ENCODE measurements at regions not wholly inside any gene's neighbourhood (a gene's known extent, or its start where the extent isn't known, plus 50 kb on each side); places are given as distances from the start of the nearest gene placed in this dataset.

DNA sequence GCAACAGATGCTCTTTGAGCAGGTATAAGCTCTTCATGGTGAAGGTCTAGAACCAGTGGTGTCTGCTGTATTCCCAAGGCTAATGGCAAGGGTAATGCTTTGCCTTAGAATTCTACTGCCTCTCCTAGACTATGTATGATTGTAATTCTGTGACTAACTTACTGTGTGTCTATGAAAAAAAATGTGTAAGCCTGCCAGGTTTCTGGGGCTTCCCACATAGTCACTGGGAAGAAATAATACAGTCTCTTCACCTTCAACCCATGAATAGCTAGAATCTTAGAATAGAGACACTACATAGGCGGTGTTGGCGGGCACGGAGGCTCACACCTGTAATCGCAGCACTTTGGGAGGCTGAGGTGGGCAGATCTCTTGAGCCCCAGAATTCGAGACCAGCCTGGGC is 84.1 kb downstream of the C11orf91 start:
- DNase-seq (ENCODE audit: low read depth, low spot score), result no peak

DNA sequence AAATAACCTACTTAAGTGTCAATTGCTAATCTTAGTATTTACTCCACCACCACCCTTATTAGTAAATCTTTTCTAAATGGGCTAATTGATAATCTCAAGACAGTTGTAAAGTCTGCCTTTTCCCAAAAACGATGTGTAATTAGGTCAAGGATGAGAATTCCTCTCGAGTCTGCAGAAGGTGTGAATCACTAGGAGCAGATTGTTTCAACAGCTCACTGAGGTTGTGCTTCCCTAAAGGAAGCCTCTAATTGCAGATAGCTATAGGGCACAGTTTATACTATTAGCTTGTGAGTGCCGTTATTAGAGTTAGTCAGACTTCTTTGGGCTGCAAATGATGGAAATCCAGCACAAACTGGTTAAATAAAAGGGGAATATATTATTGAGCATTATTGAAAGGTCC is 84.9 kb downstream of the C11orf91 start:
- DNase-seq (ENCODE audit: low read depth, low spot score), result no peak

DNA sequence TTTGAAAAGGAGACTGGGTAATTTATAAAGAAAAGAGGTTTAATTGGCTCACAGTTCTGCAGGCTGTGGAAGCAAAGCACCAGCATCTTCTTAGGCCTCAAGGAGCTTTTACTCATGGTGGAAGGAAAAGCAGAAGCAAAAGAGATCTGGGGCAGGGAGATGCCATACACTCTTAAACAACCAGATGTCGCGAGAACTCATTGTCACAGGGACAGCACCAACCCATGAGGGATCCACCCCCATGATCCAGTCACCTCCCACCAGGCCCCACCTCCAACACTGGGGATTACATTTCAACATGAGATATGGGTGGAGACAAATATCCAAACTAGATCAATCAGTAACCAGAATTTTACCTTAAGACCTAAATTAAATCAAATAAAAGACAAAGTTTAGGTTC is 87.2 kb downstream of the C11orf91 start:
- DNase-seq (ENCODE audit: low read depth, low spot score), result no peak

- no peak for DNase-seq (ENCODE audit: low read depth, low spot score)
These were observed 89.7 kb downstream of the C11orf91 start for GRCh38 chr11:33610903-33611302.

- DNase-seq (ENCODE audit: low read depth, low spot score), result no peak
These were observed 92.2 kb downstream of the C11orf91 start for GRCh38 chr11:33608386-33608785.

GRCh38 chr11:33606762-33607161 is 93.9 kb downstream of the C11orf91 start:
- no peak for DNase-seq (ENCODE audit: low read depth, low spot score)

GRCh38 chr11:33605703-33606102 is 94.9 kb downstream of the C11orf91 start:
- no peak for DNase-seq (ENCODE audit: low read depth, low spot score)

GRCh38 chr11:33598426-33599069 is 102.1 kb downstream of the C11orf91 start:
- DNase-seq (ENCODE audit: low read depth, low spot score), result no peak

GRCh38 chr11:33594188-33594587 is 106.4 kb downstream of the C11orf91 start:
- DNase-seq (ENCODE audit: low read depth, low spot score), result no peak

GRCh38 chr11:33590441-33590840 is 110.2 kb downstream of the C11orf91 start:
- DNase-seq (ENCODE audit: low read depth, low spot score), result no peak

DNA sequence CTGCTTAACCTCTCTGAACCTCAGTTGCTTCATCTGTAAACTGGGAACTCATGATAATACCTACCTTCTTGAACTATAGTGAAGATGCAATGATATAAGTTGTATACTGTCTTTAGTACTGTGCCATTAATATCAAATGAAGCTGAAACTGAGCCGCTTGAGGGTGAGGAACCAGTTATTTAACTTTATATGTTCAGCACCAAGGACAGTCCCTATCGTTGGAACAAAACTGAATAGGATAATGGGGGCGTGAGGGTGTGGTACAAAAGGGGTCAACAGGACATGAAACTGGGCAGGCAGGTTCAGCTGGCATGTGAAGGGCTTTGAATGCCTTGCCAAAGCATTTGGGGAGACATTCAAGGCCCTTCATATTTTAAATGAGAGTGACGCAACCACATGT is 112.6 kb downstream of the C11orf91 start:
- no peak for DNase-seq (ENCODE audit: low read depth, low spot score)

GRCh38 chr11:33585586-33586209 is 114.9 kb downstream of the C11orf91 start:
- no peak for DNase-seq (ENCODE audit: low read depth, low spot score)

DNA sequence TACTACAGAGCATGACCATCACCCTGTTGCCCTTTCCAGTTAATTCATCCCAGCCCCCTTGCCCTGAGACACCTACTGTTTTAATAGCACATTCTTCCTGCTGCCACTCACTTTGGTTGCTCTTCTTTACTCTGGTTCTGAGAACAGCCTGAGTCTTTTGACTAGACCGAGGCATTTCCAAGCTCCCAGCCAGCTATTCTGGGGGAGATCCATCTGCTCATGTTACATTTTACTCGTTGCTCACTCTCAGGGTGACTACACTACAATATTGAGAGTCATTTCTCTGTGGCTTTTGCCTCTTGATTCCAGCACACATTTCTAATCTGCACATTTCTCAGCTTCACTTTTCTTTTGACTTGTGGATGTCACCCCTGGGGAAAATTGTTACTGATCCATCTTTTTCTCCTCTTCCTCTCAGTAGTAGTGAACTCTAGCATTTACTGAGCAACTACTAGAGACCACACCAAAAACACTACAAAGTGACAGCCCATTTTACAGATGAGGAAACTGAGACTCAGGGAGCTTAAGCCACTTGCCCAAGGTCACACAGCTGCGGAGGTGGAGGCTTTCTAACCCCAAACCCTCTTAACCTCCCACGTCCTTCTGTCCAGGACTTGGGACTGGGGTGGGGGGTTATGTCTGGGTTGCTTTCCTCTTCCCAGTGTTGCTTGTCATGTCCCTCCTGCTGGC is 117.8 kb downstream of the C11orf91 start:
- no peak for DNase-seq (ENCODE audit: low read depth, low spot score)

- DNase-seq (ENCODE audit: low read depth, low spot score), result no peak
These were observed 121.5 kb downstream of the C11orf91 start for GRCh38 chr11:33579101-33579500.

GRCh38 chr11:33577204-33577603 is 123.4 kb downstream of the C11orf91 start:
- DNase-seq (ENCODE audit: low read depth, low spot score), result no peak

- no peak for DNase-seq (ENCODE audit: low read depth, low spot score)
These were observed 125.3 kb downstream of the C11orf91 start for GRCh38 chr11:33575311-33575710.

- DNase-seq (ENCODE audit: low read depth, low spot score), result no peak
These were observed 126.3 kb downstream of the C11orf91 start for GRCh38 chr11:33574331-33574730.

DNA sequence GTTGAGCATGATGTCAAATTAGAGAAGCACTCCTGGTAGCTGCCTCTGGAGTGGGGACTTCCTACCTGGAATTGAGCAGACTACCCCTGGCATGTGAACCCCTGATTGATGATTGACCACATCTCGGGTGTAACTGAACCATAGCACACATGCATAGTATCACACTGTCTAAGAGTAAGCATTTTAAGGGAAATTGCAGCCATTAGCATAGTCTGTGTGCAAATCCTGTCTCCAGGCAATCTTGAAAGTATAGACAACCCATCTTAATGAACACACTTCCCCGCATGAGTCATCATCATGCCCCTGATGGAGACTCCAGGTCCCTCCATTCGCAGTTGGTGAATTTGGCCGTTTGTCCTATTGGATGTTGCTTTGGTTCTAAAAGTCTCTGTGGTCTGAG is 131.3 kb downstream of the C11orf91 start:
- DNase-seq (ENCODE audit: low read depth, low spot score), result no peak

DNA sequence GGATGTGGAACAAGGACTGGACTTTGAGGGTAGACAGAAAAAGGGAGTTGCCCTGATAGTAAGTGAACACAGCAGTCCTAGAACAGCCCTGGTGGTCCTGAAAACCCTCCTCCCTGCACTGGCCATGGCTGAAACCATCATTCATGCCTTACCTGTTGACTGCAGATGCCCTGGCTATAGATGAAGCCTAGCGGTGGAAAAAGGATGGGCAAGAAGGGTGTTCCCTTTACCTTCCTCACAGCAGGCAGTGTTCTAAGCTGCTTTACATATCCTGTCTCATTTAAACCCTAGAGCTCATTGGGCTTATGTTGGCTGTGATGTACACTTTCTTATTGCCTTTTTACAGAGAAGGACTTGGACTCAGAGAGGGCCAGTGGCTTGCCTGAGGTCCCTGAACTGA is 133.6 kb downstream of the C11orf91 start:
- no peak for DNase-seq (ENCODE audit: low read depth, low spot score)

DNA sequence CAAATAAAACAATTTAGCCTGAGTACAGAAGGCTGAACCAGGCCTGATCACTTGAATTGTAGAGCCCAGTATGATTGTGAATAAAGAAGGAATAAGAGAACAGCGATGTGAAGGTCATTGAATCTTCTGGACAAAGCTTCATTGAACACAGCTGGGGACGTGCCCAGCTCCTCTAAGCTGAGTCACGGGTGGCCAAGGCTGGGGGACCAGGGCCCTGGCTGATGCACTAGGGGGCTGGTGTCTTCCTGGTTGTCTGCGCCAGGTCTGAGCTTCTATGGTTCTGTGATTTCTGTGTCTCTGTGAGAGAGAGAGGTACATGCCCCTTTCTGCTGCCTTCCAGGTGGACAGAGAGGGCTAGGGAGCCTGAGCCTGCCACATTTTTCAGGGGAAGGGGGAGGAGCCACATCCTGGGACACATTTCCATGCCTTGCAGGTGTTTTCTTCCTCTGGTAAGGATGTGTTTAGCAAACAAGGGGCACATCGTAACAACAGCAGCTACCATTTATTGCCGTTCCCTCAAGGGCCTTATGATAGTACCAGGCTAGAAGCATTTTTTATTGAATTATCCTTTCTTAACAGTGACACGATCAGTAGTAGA is 135.7 kb downstream of the C11orf91 start:
- DNase-seq (ENCODE audit: low read depth, low spot score), result no peak

DNA sequence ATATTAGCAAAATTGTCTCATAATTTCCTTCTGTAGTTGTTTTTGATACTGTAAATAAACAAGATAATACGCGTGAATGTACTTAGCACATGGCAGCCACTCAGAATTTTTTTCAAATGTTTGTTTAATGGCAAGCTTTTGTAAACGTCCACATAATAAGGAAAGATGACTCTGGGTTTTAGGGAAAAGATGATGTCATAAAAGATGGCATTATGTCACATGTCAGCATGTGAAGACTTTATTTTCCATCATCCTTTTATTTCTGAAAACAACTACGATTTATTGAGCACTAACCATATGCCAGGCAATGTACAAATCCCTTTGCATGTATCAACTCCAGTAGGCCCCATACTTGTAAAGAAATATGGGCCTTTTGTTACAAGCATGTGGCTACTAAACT is 139.9 kb downstream of the C11orf91 start:
- DNase-seq (ENCODE audit: low read depth, low spot score), result no peak

DNA sequence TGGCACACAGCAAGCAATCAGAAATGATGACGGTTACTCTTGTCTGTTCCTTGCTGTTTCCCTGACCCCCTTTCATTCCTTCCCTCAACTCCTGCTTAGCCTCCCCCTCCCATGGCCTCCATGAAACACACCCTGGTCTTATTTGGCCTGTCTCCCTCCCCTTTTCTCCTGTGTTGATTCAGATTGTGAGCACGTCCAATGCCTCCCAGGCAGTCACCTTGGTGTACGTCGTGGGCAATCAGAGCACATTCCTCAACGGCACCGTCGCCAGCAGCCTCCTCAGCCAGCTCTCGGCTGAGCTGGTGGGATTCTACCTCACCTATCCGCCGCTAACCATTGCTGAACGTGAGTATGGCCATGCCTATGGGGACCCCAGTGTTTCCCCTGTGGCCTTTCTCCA is 141.1 kb downstream of the C11orf91 start:
- DNase-seq (ENCODE audit: low read depth, low spot score), result no peak

- DNase-seq (ENCODE audit: low read depth, low spot score), result no peak
These were observed 142.5 kb downstream of the C11orf91 start for GRCh38 chr11:33558097-33558496.

All from smooth muscle cell of the brain vasculature (primary cell).